IPS-20b (cell line): ENCODE measurements at regions not wholly inside any gene's neighbourhood (a gene's known extent, or its start where the extent isn't known, plus 50 kb on each side); places are given as distances from the start of the nearest gene placed in this dataset.
"Not testable (repeated sequence)": the region's sequence is repeated elsewhere in the genome, so short reads cannot be mapped to it uniquely, and the experiment has no call there.

Experiments used
- H3K27ac ChIP-seq: one replicate; pipeline ENCODE4 v1.5.1; 2013; ENCODE audit warnings: low read length
- H3K27me3 ChIP-seq: 2 replicates; pipeline ENCODE4 v1.6.1; 2013; ENCODE audit warnings: mild to moderate bottlenecking, low read length, inconsistent platforms; ENCODE audit not compliant: insufficient read depth
- H3K36me3 ChIP-seq: 2 replicates; pipeline ENCODE4 v1.6.1; 2013; ENCODE audit warnings: low read depth, mild to moderate bottlenecking, inconsistent platforms, low read length, moderate library complexity; ENCODE audit not compliant: insufficient read depth
- H3K4me1 ChIP-seq: 2 replicates; pipeline ENCODE4 v1.6.1; 2013; ENCODE audit warnings: mild to moderate bottlenecking, control low read depth, inconsistent platforms, low read length, moderate library complexity; ENCODE audit not compliant: insufficient read depth
- H3K4me3 ChIP-seq: 2 replicates; pipeline ENCODE4 v1.5.1; 2013; ENCODE audit warnings: mild to moderate bottlenecking, low read length, inconsistent platforms
- H3K9ac ChIP-seq: 2 replicates; pipeline ENCODE4 v1.6.1; 2013; ENCODE audit warnings: low read depth, mild to moderate bottlenecking, inconsistent platforms, low read length, moderate library complexity
- H3K9me3 ChIP-seq: 2 replicates; pipeline ENCODE4 v1.6.1; 2013; ENCODE audit warnings: mild to moderate bottlenecking, low read depth, low read length, inconsistent platforms; ENCODE audit not compliant: insufficient read depth

- no peaks in the 10 kb centered on the region for H3K9me3 ChIP-seq
- no peak overlapping the region for H3K27ac ChIP-seq
- H3K4me1 ChIP-seq: peaks cover 6% of the 10 kb centered on the region; the same call in 1 of the 2 replicates
- no peak overlapping the region for H3K4me3 ChIP-seq
- no peak overlapping the region for H3K9ac ChIP-seq
- H3K27me3 ChIP-seq: no peaks in the 10 kb centered on the region
- no peaks in the 10 kb centered on the region for H3K36me3 ChIP-seq
Measured at GRCh38 chr12:92402415-92402814, 256.8 kb upstream of the BTG1 start.

DNA sequence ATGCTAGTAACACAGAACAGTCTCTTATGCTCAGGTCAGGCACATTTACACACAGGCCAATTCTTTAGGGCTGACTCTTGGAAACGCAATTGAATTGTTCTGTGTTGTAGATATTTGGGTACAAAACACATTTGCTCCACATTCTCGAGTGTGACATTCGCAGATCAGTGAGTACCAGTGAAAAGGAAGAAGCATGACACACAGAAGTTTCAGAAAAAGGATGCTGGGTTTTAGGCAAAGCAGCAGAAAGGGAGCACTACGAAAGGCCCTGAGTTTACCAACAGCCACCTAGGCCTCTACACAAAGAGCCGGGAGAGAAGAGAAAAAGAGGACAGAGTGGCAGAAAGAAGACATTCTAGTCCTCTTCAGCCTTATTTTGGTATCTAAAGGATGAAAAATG is 254.4 kb upstream of the BTG1 start:
- H3K9ac ChIP-seq: no peak overlapping the region
- H3K4me3 ChIP-seq: no peak overlapping the region
- no peak overlapping the region for H3K27ac ChIP-seq
- H3K36me3 ChIP-seq: no peaks in the 10 kb centered on the region
- H3K9me3 ChIP-seq: peaks cover under 1% of the 10 kb centered on the region; the same call in 1 of the 2 replicates
- H3K27me3 ChIP-seq: no peaks in the 10 kb centered on the region
- peaks cover 6% of the 10 kb centered on the region; the same call in 1 of the 2 replicates for H3K4me1 ChIP-seq

- peaks cover 6% of the 10 kb centered on the region; the same call in 1 of the 2 replicates for H3K4me1 ChIP-seq
- no peak overlapping the region for H3K4me3 ChIP-seq
- H3K9ac ChIP-seq: no peak overlapping the region
- no peak overlapping the region for H3K27ac ChIP-seq
- H3K9me3 ChIP-seq: peaks cover 13% of the 10 kb centered on the region
- H3K36me3 ChIP-seq: no peaks in the 10 kb centered on the region
- no peaks in the 10 kb centered on the region for H3K27me3 ChIP-seq
Measured at GRCh38 chr12:92398565-92399309, 253.1 kb upstream of the BTG1 start.

DNA sequence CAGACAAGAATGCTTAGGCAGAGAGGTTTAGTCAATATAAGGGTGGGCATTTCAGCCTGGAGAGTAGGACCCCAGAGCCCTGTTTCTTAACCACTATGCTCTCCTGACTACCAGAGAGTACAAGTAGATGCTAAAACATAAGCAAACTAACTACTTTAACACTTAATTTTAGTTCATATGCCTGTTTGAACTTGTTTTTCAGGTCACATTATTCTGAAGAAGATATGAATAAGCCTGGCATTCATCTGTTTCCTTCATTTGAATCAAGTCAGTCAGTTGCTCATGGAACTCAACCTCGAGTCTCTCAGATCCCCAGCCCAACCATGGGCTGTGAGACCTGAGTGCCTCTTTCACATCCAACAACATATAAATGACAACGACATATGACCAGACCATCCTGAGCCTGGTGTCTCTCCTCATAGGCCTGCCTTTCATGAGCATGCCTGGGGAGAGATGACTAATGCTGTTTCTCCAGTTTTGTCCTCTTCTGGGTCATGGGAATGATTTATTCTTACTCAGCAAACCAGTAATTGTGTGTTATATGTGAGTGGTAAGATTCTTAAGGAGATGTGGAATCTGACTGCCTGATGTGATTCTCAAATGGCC is 251.1 kb upstream of the BTG1 start:
- Histone ChIP-seq H3K9ac (no peak overlapping the region), H3K27me3 (no peaks in the 10 kb centered on the region), H3K4me1 (peaks cover 6% of the 10 kb centered on the region; the same call in 1 of the 2 replicates), H3K27ac (no peak overlapping the region), H3K36me3 (no peaks in the 10 kb centered on the region), H3K4me3 (no peak overlapping the region), H3K9me3 (peaks cover 28% of the 10 kb centered on the region)

GRCh38 chr12:92395322-92395721 is 249.7 kb upstream of the BTG1 start:
- Histone ChIP-seq H3K4me3 (no peak overlapping the region), H3K9ac (no peak overlapping the region), H3K4me1 (peaks cover 6% of the 10 kb centered on the region; the same call in 1 of the 2 replicates), H3K27me3 (no peaks in the 10 kb centered on the region), H3K9me3 (peaks cover 28% of the 10 kb centered on the region), H3K27ac (no peak overlapping the region), H3K36me3 (no peaks in the 10 kb centered on the region)

GRCh38 chr12:92394895-92395294 is 249.2 kb upstream of the BTG1 start:
- Histone ChIP-seq H3K9ac (no peak overlapping the region), H3K27me3 (no peaks in the 10 kb centered on the region), H3K4me1 (peaks cover 6% of the 10 kb centered on the region; the same call in 1 of the 2 replicates), H3K4me3 (no peak overlapping the region), H3K27ac (no peak overlapping the region), H3K36me3 (no peaks in the 10 kb centered on the region), H3K9me3 (peaks cover 28% of the 10 kb centered on the region)

DNA sequence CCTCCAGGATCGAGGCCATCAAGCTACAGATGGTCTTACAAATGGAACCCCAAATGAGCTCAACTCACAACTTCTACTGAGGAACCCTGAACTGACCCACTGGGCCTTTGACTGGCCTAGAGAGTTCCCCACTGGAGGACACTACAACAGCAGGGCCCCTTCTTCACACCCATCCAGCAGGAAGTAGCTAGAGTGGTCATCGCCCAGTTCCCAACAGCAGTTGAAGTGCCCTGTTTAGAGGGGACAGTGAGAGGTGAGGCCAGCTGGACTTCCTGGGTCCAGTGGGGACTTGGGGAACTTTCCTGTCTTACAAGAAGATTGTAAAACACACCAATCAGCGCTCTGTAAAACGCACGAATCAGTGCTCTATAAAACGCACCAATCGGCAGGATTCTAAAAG is 247.9 kb upstream of the BTG1 start:
- H3K4me1 ChIP-seq: no peaks in the 10 kb centered on the region
- H3K36me3 ChIP-seq: no peaks in the 10 kb centered on the region
- peaks cover 28% of the 10 kb centered on the region for H3K9me3 ChIP-seq
- no peak overlapping the region for H3K9ac ChIP-seq
- no peaks in the 10 kb centered on the region for H3K27me3 ChIP-seq
- H3K27ac ChIP-seq: no peak overlapping the region
- H3K4me3 ChIP-seq: no peak overlapping the region

DNA sequence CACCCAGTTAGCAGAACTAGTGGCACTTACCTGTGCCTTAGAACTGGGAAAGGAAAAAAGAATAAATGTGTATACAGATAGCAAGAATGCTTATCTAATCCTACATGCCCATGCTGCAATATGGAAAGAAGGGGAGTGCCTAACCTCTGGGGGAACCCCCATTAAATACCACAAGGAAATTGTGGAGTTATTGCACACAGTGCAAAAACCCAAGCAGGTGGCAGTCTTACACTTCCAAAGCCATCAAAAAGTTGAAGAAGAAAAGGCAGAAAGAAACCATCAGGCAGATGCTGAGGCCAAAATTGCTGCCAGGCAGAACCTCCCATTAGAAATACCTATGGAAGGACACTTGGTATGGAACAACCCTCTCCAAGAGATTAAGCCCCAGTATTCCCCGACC is 246.1 kb upstream of the BTG1 start:
- H3K27ac ChIP-seq, H3K4me3 ChIP-seq, H3K4me1 ChIP-seq, H3K9ac ChIP-seq, H3K27me3 ChIP-seq, H3K36me3 ChIP-seq: not testable (repeated sequence)
- peaks cover 28% of the 10 kb centered on the region for H3K9me3 ChIP-seq

GRCh38 chr12:92389466-92389865 is 243.8 kb upstream of the BTG1 start:
- peaks cover 21% of the 10 kb centered on the region for H3K9me3 ChIP-seq
- H3K27ac ChIP-seq: no peak overlapping the region
- H3K4me3 ChIP-seq: no peak overlapping the region

GRCh38 chr12:92385296-92385695 is 239.7 kb upstream of the BTG1 start:
- no peaks in the 10 kb centered on the region for H3K4me1 ChIP-seq

More at GRCh38 chr12:92389466-92389865, 243.8 kb upstream of the BTG1 start:
- no peaks in the 10 kb centered on the region for H3K27me3 ChIP-seq
- no peaks in the 10 kb centered on the region for H3K4me1 ChIP-seq
- no peaks in the 10 kb centered on the region for H3K36me3 ChIP-seq
- no peak overlapping the region for H3K9ac ChIP-seq

GRCh38 chr12:92384571-92384970 is 238.9 kb upstream of the BTG1 start:
- H3K27me3 ChIP-seq: no peaks in the 10 kb centered on the region
- H3K9me3 ChIP-seq: no peaks in the 10 kb centered on the region
- H3K4me1 ChIP-seq: no peaks in the 10 kb centered on the region
- no peak overlapping the region for H3K27ac ChIP-seq
- no peak overlapping the region for H3K4me3 ChIP-seq
- no peak overlapping the region for H3K9ac ChIP-seq
- H3K36me3 ChIP-seq: no peaks in the 10 kb centered on the region

More at GRCh38 chr12:92385296-92385695, 239.7 kb upstream of the BTG1 start:
- H3K36me3 ChIP-seq: no peaks in the 10 kb centered on the region
- H3K9me3 ChIP-seq: no peaks in the 10 kb centered on the region
- H3K4me3 ChIP-seq: no peak overlapping the region
- H3K27me3 ChIP-seq: no peaks in the 10 kb centered on the region
- no peak overlapping the region for H3K27ac ChIP-seq
- no peak overlapping the region for H3K9ac ChIP-seq

- Histone ChIP-seq H3K36me3 (no peaks in the 10 kb centered on the region), H3K4me1 (no peaks in the 10 kb centered on the region), H3K27ac (no peak overlapping the region), H3K4me3 (no peak overlapping the region), H3K9me3 (no peaks in the 10 kb centered on the region), H3K9ac (no peak overlapping the region), H3K27me3 (no peaks in the 10 kb centered on the region)
Measured at GRCh38 chr12:92382383-92382878, 236.8 kb upstream of the BTG1 start.
